Endothelial cell of umbilical vein (primary cell): ENCODE measurements at regions not wholly inside any gene's neighbourhood (a gene's known extent, or its start where the extent isn't known, plus 50 kb on each side); places are given as distances from the start of the nearest gene placed in this dataset.
"Not testable (repeated sequence)": the region's sequence is repeated elsewhere in the genome, so short reads cannot be mapped to it uniquely, and the experiment has no call there.

Experiments
- BruUV-seq: library from RNA; stranded (reverse); fragments of 400-500 nt; replicated peaks from 2 replicates; lab custom pipeline; 2021; lab: Mats Ljungman, UMichigan
- CTCF ChIA-PET: fragments of 300-600, 350-600 bp; sonication (Branson Sonifier 250); formaldehyde crosslinking; loops from one replicate; lab custom pipeline; 2021; ENCODE audit warnings: antibody characterized with exemption, inconsistent platforms; lab: Charles Lee
- POLR2A ChIA-PET: fragments of 300-600, 350-600 bp; sonication (Branson Sonifier 250); formaldehyde crosslinking; loops from one replicate; lab custom pipeline; 2021; ENCODE audit warnings: antibody characterized with exemption, inconsistent platforms; lab: Charles Lee
- DNase-seq: peaks from one replicate; pipeline ENCODE4 v3.0.0-alpha.2; 2011; ENCODE audit warnings: low read depth, low spot score
- FAIRE-seq: peaks from 2 replicates; lab custom pipeline; 2011; peaks lifted over from hg19 to GRCh38; lab: Jason Lieb, UNC
- H2AFZ ChIP-seq: 2 replicates; pipeline ENCODE4 v1.6.0; 2012; ENCODE audit warnings: low read depth, low read length, control low read depth, inconsistent platforms
- H3K27ac ChIP-seq: 2 replicates; pipeline ENCODE4 v1.5.1; 2011; ENCODE audit warnings: low read depth, mild to moderate bottlenecking, control low read depth, low read length, moderate library complexity; ENCODE audit not compliant: insufficient read depth
- H3K27me3 ChIP-seq, 2 experiments: 2 replicates each; pipeline versions ENCODE4 v1.6.0 to v1.6.1; 2011; ENCODE audit warnings: low read length in 2 of 2, mixed read lengths in 1 of 2; ENCODE audit not compliant: control insufficient read depth in 2 of 2, insufficient read depth in 2 of 2
- H3K36me3 ChIP-seq, 2 experiments: 2 replicates in 1 of 2; 3 replicates in 1 of 2; pipeline ENCODE4 v1.5.1; 2011; ENCODE audit warnings: low read length in 2 of 2, mild to moderate bottlenecking in 1 of 2, moderate library complexity in 1 of 2; ENCODE audit not compliant: control insufficient read depth in 2 of 2, insufficient read depth in 2 of 2; ENCODE audit errors: extremely low read depth in 1 of 2
- H3K4me1 ChIP-seq: 3 replicates; pipeline ENCODE4 v1.5.1; 2011; ENCODE audit warnings: mild to moderate bottlenecking, low read length; ENCODE audit not compliant: control insufficient read depth, insufficient read depth; ENCODE audit errors: extremely low read depth
- H3K4me2 ChIP-seq: 2 replicates; pipeline ENCODE4 v1.6.1; 2011; ENCODE audit warnings: low read length, control low read depth, mixed read lengths; ENCODE audit not compliant: insufficient read depth
- H3K4me3 ChIP-seq, 3 experiments: fragments of 200-600 bp in 1 of 3; sonication (generic), shearing (Covaris generic) in 1 of 3; replicated peaks in 1 of 3; 2 replicates each; pipeline ENCODE4 v1.5.1; 2011 to 2016; ENCODE audit warnings: control low read depth in 3 of 3, low read length in 3 of 3, mild to moderate bottlenecking in 2 of 3, inconsistent platforms in 1 of 3, low read depth in 1 of 3, moderate library complexity in 1 of 3; ENCODE audit not compliant: insufficient read depth in 1 of 3
- H3K79me2 ChIP-seq: 2 replicates; pipeline ENCODE4 v1.6.0; 2012; ENCODE audit warnings: low read length, inconsistent platforms; ENCODE audit not compliant: control insufficient read depth, insufficient read depth
- H3K9ac ChIP-seq: replicated peaks from 2 replicates; pipeline ENCODE3; 2011; ENCODE audit warnings: low read length, control low read depth; ENCODE audit not compliant: insufficient read depth; ENCODE audit errors: extremely low read depth
- H3K9me1 ChIP-seq: replicated peaks from 3 replicates; pipeline ENCODE4 v1.6.0; 2011; ENCODE audit warnings: mild to moderate bottlenecking, low read length; ENCODE audit not compliant: control insufficient read depth, insufficient read depth; ENCODE audit errors: extremely low read depth
- H3K9me3 ChIP-seq: replicated peaks from 2 replicates; pipeline ENCODE4 v1.5.1; 2012; ENCODE audit warnings: low read length, inconsistent platforms; ENCODE audit not compliant: control insufficient read depth, insufficient read depth
- H4K20me1 ChIP-seq: replicated peaks from 2 replicates; pipeline ENCODE3; 2011; ENCODE audit warnings: mild to moderate bottlenecking, low read length; ENCODE audit not compliant: control insufficient read depth, insufficient read depth; ENCODE audit errors: extremely low read depth
- EZH2 ChIP-seq: IDR thresholded peaks from 2 replicates; pipeline ENCODE4 v1.6.1; 2012; ENCODE audit warnings: borderline replicate concordance, low read depth, mild to moderate bottlenecking, moderate library complexity, low read length, inconsistent platforms; ENCODE audit not compliant: severe bottlenecking
- FOS ChIP-seq: IDR thresholded peaks from 2 replicates; pipeline ENCODE4 v1.6.1; 2011; ENCODE audit warnings: mild to moderate bottlenecking, low read length, moderate library complexity, borderline replicate concordance; ENCODE audit not compliant: insufficient read depth
- GATA2 ChIP-seq: IDR thresholded peaks from 2 replicates; pipeline ENCODE4 v1.7.0; 2011; ENCODE audit warnings: low read depth, mild to moderate bottlenecking, moderate library complexity, mixed read lengths, low read length; ENCODE audit not compliant: insufficient read length, insufficient read depth
- JUN ChIP-seq: IDR thresholded peaks from 2 replicates; pipeline ENCODE4 v1.6.1; 2011; ENCODE audit warnings: borderline replicate concordance, low read depth; ENCODE audit not compliant: insufficient read length, insufficient read depth
- MAX ChIP-seq: IDR thresholded peaks from 2 replicates; pipeline ENCODE4 v1.6.1; 2011; ENCODE audit not compliant: insufficient read depth, insufficient read length
- MYC ChIP-seq: IDR thresholded peaks from one replicate; pipeline ENCODE4 v1.6.1; 2011; ENCODE audit warnings: mild to moderate bottlenecking, low read depth, low read length
- POLR2A ChIP-seq: IDR thresholded peaks from 2 replicates; pipeline ENCODE4 v1.6.1; 2012; ENCODE audit warnings: low read depth, mild to moderate bottlenecking, control low read depth, low read length
- POLR2AphosphoS5 ChIP-seq: IDR thresholded peaks from 2 replicates; pipeline ENCODE4 v1.6.1; 2012; ENCODE audit warnings: low read depth, mild to moderate bottlenecking, control low read depth, low read length, moderate library complexity; ENCODE audit not compliant: insufficient read depth
- dilution Hi-C: fragments of 300-500 bp; cut with MboI; formaldehyde crosslinking; loops from one replicate; pipeline ENCODE4 v1.15.0; 2019; ENCODE audit warnings: low sequenced_read_pairs; ENCODE audit not compliant: extremely low pct_ligation_motif_present
- intact Hi-C: fragments of 100-400 bp; cut with micrococcal nuclease; formaldehyde crosslinking; loops from one replicate; pipeline ENCODE4 v1.10.0; 2022
- TF ChIP-seq, protein P1 (sequence below), 2 donors: IDR thresholded peaks; 1 replicate in 1 of 2; 2 replicates in 1 of 2; pipeline ENCODE4 v1.5.1; 2011; ENCODE audit warnings: low read length in 2 of 2, mild to moderate bottlenecking in 2 of 2, moderate library complexity in 2 of 2, control low read depth in 1 of 2, inconsistent platforms in 1 of 2, low read depth in 1 of 2; ENCODE audit not compliant: insufficient read depth in 1 of 2; ENCODE audit errors: extremely low read depth in 1 of 2

GRCh38 chr10:84727398-84727797 is 399.0 kb downstream of the CCSER2 start:
- Histone ChIP-seq H4K20me1 (no peaks in the 10 kb centered on the region), H3K4me2 (no peak overlapping the region), H3K4me1 (no peaks in the 10 kb centered on the region), H2AFZ (no peak overlapping the region), H3K27me3 (no peaks in the 10 kb centered on the region), H3K79me2 (no peaks in the 10 kb centered on the region), H3K36me3 (no peaks in the 10 kb centered on the region), H3K9ac (no peak overlapping the region), H3K9me1 (no peaks in the 10 kb centered on the region), H3K9me3 (no peaks in the 10 kb centered on the region), H3K27ac (no peak overlapping the region), H3K4me3 (no peak overlapping the region)
- TF ChIP-seq POLR2A (no peak), EZH2 (no peak), GATA2 (no peak), POLR2AphosphoS5 (no peak), JUN (no peak), FOS (no peak), MYC (no peak), MAX (no peak)
- TF ChIP-seq, protein P1, sequence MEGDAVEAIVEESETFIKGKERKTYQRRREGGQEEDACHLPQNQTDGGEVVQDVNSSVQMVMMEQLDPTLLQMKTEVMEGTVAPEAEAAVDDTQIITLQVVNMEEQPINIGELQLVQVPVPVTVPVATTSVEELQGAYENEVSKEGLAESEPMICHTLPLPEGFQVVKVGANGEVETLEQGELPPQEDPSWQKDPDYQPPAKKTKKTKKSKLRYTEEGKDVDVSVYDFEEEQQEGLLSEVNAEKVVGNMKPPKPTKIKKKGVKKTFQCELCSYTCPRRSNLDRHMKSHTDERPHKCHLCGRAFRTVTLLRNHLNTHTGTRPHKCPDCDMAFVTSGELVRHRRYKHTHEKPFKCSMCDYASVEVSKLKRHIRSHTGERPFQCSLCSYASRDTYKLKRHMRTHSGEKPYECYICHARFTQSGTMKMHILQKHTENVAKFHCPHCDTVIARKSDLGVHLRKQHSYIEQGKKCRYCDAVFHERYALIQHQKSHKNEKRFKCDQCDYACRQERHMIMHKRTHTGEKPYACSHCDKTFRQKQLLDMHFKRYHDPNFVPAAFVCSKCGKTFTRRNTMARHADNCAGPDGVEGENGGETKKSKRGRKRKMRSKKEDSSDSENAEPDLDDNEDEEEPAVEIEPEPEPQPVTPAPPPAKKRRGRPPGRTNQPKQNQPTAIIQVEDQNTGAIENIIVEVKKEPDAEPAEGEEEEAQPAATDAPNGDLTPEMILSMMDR (IDR thresholded peaks at IDR 0.05; ENCODE audit: extremely low read depth in 1 of 2, insufficient read depth in 1 of 2, low read depth in 1 of 2, low read length in 2 of 2) = no peak
- intact Hi-C loops = no loop called here
- ChIA-PET CTCF (no interaction called here), POLR2A (no interaction called here)
- no peak for DNase-seq
- no peak for FAIRE-seq
- no TSS peak for BruUV-seq
- dilution Hi-C loops = no loop called here

DNA sequence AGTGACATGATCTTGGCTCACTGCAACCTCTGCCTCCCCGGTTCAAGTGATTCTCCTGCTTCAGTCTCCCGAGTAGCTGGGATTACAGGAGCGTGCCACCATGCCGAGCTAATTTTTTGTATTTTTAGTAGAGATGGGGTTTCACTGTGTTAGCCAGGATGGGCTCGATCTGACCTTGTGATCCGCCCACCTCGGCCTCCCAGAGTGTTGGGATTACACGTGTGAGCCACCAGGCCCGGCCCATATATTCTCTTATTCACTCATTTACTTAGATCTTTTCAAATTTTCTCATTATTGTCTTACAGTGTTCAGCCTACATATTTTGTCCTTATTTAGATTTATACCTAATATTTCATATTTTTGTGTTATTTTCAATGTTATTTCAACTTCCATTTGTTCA is 410.7 kb downstream of the CCSER2 start:
- H3K4me1 ChIP-seq, H3K9me1 ChIP-seq, H3K36me3 ChIP-seq, H4K20me1 ChIP-seq, H3K79me2 ChIP-seq, BruUV-seq, H2AFZ ChIP-seq, DNase-seq, FAIRE-seq, POLR2A ChIA-PET, H3K9ac ChIP-seq, H3K27me3 ChIP-seq, dilution Hi-C loops, H3K4me2 ChIP-seq, intact Hi-C loops, H3K9me3 ChIP-seq, H3K4me3 ChIP-seq, H3K27ac ChIP-seq, CTCF ChIA-PET: not testable (repeated sequence)
